ENCODE measurements at regions not wholly inside any gene's neighbourhood (a gene's known extent, or its start where the extent isn't known, plus 50 kb on each side); places are given as distances from the start of the nearest gene placed in this dataset.

DNA sequence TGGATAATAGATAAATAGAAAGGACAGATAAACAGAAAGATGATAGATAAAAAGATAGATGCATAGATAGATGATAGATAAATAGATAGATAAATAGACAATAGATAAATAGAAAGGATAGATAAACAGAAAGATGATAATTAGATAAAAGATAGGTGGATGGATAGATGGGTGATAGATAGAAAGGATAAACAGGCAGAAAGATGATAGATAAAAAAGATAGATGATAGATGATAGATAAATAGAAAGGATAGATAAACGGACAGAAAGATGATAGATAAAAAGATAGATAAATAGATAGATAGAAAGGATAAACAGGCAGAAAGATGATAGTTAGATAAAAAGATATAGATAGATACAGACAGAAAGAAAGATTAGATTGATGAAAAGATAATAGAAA, 92.3 kb upstream of the UQCRFS1 start:
- 50 to 78% methylated on average over 1 of the region's 1 CpG for WGBS, 2 donors (ENCODE audit: low coverage in 1 of 2)
- no peaks in the 10 kb centered on the region for H3K4me1 ChIP-seq
- no peak overlapping the region for H3K4me3 ChIP-seq
- TF ChIP-seq POLR2AphosphoS5 (IDR thresholded peaks at IDR 0.05) (no peak), EP300 (IDR thresholded peaks at IDR 0.05) (no peak), POLR2A (IDR thresholded peaks at IDR 0.05) (no peak)
- TF ChIP-seq, protein P1, sequence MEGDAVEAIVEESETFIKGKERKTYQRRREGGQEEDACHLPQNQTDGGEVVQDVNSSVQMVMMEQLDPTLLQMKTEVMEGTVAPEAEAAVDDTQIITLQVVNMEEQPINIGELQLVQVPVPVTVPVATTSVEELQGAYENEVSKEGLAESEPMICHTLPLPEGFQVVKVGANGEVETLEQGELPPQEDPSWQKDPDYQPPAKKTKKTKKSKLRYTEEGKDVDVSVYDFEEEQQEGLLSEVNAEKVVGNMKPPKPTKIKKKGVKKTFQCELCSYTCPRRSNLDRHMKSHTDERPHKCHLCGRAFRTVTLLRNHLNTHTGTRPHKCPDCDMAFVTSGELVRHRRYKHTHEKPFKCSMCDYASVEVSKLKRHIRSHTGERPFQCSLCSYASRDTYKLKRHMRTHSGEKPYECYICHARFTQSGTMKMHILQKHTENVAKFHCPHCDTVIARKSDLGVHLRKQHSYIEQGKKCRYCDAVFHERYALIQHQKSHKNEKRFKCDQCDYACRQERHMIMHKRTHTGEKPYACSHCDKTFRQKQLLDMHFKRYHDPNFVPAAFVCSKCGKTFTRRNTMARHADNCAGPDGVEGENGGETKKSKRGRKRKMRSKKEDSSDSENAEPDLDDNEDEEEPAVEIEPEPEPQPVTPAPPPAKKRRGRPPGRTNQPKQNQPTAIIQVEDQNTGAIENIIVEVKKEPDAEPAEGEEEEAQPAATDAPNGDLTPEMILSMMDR (IDR thresholded peaks at IDR 0.05), result no peak
- no peak overlapping the region for H3K27ac ChIP-seq
- H3K27me3 ChIP-seq, result peaks cover 54% of the 10 kb centered on the region
- ATAC-seq, result no peak
- no peaks in the 10 kb centered on the region for H3K36me3 ChIP-seq
- no peaks in the 10 kb centered on the region for H3K9me3 ChIP-seq

DNA sequence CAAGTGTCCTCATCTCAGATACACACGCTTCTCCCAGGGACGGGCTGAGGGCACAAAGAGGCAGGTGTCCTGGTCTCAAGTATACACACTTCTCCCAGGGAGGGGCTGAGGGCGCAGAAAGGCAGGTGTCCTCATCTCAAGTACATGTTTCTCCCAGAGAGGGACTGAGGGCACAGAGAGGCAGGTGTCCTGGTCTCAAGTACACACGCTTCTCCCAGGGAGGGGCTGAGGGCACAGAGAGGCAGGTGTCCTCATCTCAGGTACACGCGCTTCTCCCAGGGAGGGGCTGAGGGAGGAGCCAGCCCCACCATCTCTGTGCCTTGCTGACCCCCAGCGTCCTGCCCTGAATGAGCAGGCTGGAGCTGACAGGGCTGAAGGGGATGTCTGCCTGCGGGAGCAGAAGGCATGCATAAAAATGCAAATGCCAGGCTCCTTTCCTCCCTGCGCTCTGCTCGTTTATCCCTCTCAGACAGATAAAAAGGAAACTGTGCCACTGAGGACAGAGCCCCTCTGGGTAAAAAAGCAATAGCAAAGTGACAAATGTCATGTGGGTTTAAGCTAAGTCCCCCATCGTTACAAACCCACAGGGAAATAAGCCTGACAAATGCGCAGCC, 96.1 kb upstream of the UQCRFS1 start:
- TF ChIP-seq, protein P1 (IDR thresholded peaks at IDR 0.05), result no peak
- no peak for TF ChIP-seq POLR2A (IDR thresholded peaks at IDR 0.05)
- no peak for TF ChIP-seq POLR2AphosphoS5 (IDR thresholded peaks at IDR 0.05)
- TF ChIP-seq EP300 (IDR thresholded peaks at IDR 0.05), result no peak
- no peak for ATAC-seq
- Histone ChIP-seq H3K4me3 (no peak overlapping the region), H3K9me3 (no peaks in the 10 kb centered on the region), H3K4me1 (no peaks in the 10 kb centered on the region), H3K36me3 (no peaks in the 10 kb centered on the region), H3K27me3 (peaks cover 77% of the 10 kb centered on the region), H3K27ac (no peak overlapping the region)
- 21 to 32% methylated on average over 4 to 6 of the region's 12 CpGs for WGBS, 2 donors (ENCODE audit: low coverage in 1 of 2)

GRCh38 chr19:29309637-29310036, 96.7 kb upstream of the UQCRFS1 start:
- no peaks in the 10 kb centered on the region for H3K4me1 ChIP-seq
- no peak overlapping the region for H3K27ac ChIP-seq
- no peak overlapping the region for H3K4me3 ChIP-seq
- TF ChIP-seq POLR2AphosphoS5 (IDR thresholded peaks at IDR 0.05) (no peak), EP300 (IDR thresholded peaks at IDR 0.05) (no peak), POLR2A (IDR thresholded peaks at IDR 0.05) (no peak)
- TF ChIP-seq, protein P1 (IDR thresholded peaks at IDR 0.05), result no peak
- no peak for ATAC-seq
- WGBS, 2 donors (ENCODE audit: low coverage in 1 of 2), result 5 to 20% methylated on average over 1 to 3 of the region's 9 CpGs
- H3K27me3 ChIP-seq, result peaks cover 73% of the 10 kb centered on the region
- no peaks in the 10 kb centered on the region for H3K9me3 ChIP-seq
- H3K36me3 ChIP-seq, result no peaks in the 10 kb centered on the region

DNA sequence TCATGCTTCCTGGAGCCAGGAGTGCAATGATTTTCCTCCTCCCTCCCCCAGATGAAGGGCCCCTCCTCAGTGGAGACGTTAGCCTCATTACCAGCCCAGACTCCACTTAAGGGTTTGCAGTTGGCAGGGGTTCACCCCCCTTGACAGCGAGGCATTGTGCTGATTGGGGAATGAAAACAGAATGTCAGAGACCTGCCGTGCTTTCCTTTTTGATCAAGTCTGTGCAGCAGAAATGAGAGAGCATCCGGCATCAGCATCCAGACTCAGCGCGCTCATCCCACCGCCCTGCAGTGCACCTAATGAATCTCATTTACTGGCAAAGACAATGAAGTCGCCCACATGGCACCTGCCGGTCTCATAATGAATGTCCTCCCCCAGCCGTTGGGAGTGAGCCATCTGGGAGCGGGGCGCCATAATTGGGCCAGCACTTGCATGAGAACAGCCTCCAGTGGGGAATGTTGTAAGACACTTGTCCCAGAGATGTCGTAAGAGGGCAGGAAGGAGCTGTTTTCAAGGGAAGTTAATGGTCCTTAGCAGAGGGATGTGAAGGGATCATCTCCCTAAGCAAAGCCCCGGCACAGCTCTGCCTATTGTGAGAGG, 98.3 kb upstream of the UQCRFS1 start:
- no peaks in the 10 kb centered on the region for H3K36me3 ChIP-seq
- no peak overlapping the region for H3K4me3 ChIP-seq
- peaks cover 0 to 3% (median 0%) of the 10 kb centered on the region in 3 donors for H3K9me3 ChIP-seq
- 27 to 45% methylated on average over 3 to 10 of the region's 14 CpGs for WGBS, 2 donors (ENCODE audit: low coverage in 1 of 2)
- peaks cover 81% of the 10 kb centered on the region for H3K27me3 ChIP-seq
- H3K27ac ChIP-seq, result no peak overlapping the region
- H3K4me1 ChIP-seq, result no peaks in the 10 kb centered on the region
- no peak for ATAC-seq
- TF ChIP-seq POLR2A (IDR thresholded peaks at IDR 0.05), result no peak
- no peak for TF ChIP-seq POLR2AphosphoS5 (IDR thresholded peaks at IDR 0.05)
- TF ChIP-seq EP300 (IDR thresholded peaks at IDR 0.05), result no peak
- TF ChIP-seq, protein P1 (IDR thresholded peaks at IDR 0.05), result no peak
